OCI-LY3 (cell line): ENCODE measurements at regions not wholly inside any gene's neighbourhood (a gene's known extent, or its start where the extent isn't known, plus 50 kb on each side); places are given as distances from the start of the nearest gene placed in this dataset.
"Not testable (repeated sequence)": the region's sequence is repeated elsewhere in the genome, so short reads cannot be mapped to it uniquely, and the experiment has no call there.

Experiments used
- CTCF ChIP-seq: fragments of 200-600, 300-600 bp; sonication (generic); IDR thresholded peaks from 2 replicates; pipeline ENCODE4 v1.5.1; 2014; ENCODE audit warnings: antibody characterized with exemption, low read length, low read depth
- EZH2phosphoT487 ChIP-seq: fragments of 200-600 bp; shearing (Covaris generic); IDR thresholded peaks from 2 replicates; pipeline ENCODE4 v1.6.1; 2018; ENCODE audit warnings: antibody characterized with exemption, mixed run types, low read depth

- TF ChIP-seq CTCF, EZH2phosphoT487: not testable (repeated sequence)
Measured at GRCh38 chr13:48826922-48827454, 148.7 kb upstream of the FNDC3A start.
